WTC11 (cell line): ENCODE measurements at regions not wholly inside any gene's neighbourhood (a gene's known extent, or its start where the extent isn't known, plus 50 kb on each side); places are given as distances from the start of the nearest gene placed in this dataset.

Source experiments
- ATAC-seq: fragments of 200-7000 bp; cut with Tn5 transposase; 2 replicates; pipeline ENCODE4 v1.10.0; 2021; ENCODE audit warnings: mild to moderate bottlenecking, moderate library complexity
- CTCF ChIA-PET: fragments of 300-600 bp; sonication (Branson Sonifier 250); formaldehyde crosslinking; loops from one replicate; lab custom pipeline; 2021; ENCODE audit warnings: antibody characterized with exemption; lab: Charles Lee
- POLR2A ChIA-PET: fragments of 350-600 bp; sonication (Branson Sonifier 250); formaldehyde crosslinking; loops from one replicate; lab custom pipeline; 2021; ENCODE audit warnings: antibody characterized with exemption; lab: Charles Lee
- DNase-seq: peaks from one replicate; pipeline ENCODE4 v3.0.0; 2021; ENCODE audit warnings: low spot score
- H3K27ac Mint-ChIP-seq: 2 replicates; pipeline ENCODE4 v1.8.0; 2021; ENCODE audit warnings: mixed read lengths
- H3K27me3 Mint-ChIP-seq: 2 replicates; pipeline ENCODE4 v1.8.0; 2021; ENCODE audit warnings: low read depth, mild to moderate bottlenecking, moderate library complexity, mixed read lengths
- H3K36me3 Mint-ChIP-seq: 2 replicates; pipeline ENCODE4 v1.8.0; 2021; ENCODE audit warnings: mixed read lengths
- H3K4me1 Mint-ChIP-seq: 2 replicates; pipeline ENCODE4 v1.8.0; 2022; ENCODE audit warnings: mixed read lengths
- H3K4me3 Mint-ChIP-seq: 2 replicates; pipeline ENCODE4 v1.8.0; 2021; ENCODE audit warnings: mild to moderate bottlenecking, moderate library complexity, mixed read lengths
- H3K9me3 Mint-ChIP-seq: 2 replicates; pipeline ENCODE4 v1.8.0; 2021; ENCODE audit warnings: mixed read lengths
- AR ChIP-seq: fragments of 250-450 bp; sonication (Bioruptor Pico); IDR thresholded peaks from 2 replicates; pipeline ENCODE4 v1.9.0; 2021; ENCODE audit warnings: mild to moderate bottlenecking
- ATF6 ChIP-seq: sonication (generic); formaldehyde crosslinking; IDR thresholded peaks from 2 replicates; pipeline ENCODE4 v1.8.1; 2023; ENCODE audit warnings: mild to moderate bottlenecking, missing genetic modification reagents
- CBFB ChIP-seq: sonication (generic); formaldehyde crosslinking; IDR thresholded peaks from 2 replicates; pipeline ENCODE4 v1.8.1; 2022; ENCODE audit warnings: mild to moderate bottlenecking, low read depth, missing genetic modification reagents
- CDX4 ChIP-seq: fragments of 250-450 bp; sonication (Bioruptor Pico); IDR thresholded peaks from 2 replicates; pipeline ENCODE4 v1.9.0; 2021; ENCODE audit warnings: moderate library complexity, mild to moderate bottlenecking, inconsistent platforms, borderline replicate concordance
- FOXP1 ChIP-seq: sonication (generic); formaldehyde crosslinking; IDR thresholded peaks from 2 replicates; pipeline ENCODE4 v1.8.0; 2022; ENCODE audit warnings: missing genetic modification reagents, mild to moderate bottlenecking, moderate library complexity, borderline replicate concordance
- FOXP4 ChIP-seq: sonication (generic); formaldehyde crosslinking; IDR thresholded peaks from 2 replicates; pipeline ENCODE4 v1.8.0; 2022; ENCODE audit warnings: mild to moderate bottlenecking, missing genetic modification reagents
- GABPB1 ChIP-seq: sonication (generic); formaldehyde crosslinking; IDR thresholded peaks from 2 replicates; pipeline ENCODE4 v1.8.1; 2023; ENCODE audit warnings: mild to moderate bottlenecking, missing genetic modification reagents
- GTF2I ChIP-seq: fragments of 250-450 bp; sonication (Bioruptor Pico); conservative IDR thresholded peaks from 2 replicates; pipeline ENCODE4 v1.4.0; 2021; ENCODE audit warnings: mild to moderate bottlenecking
- IRF2 ChIP-seq: sonication (generic); formaldehyde crosslinking; IDR thresholded peaks from 2 replicates; pipeline ENCODE4 v1.8.0; 2022; ENCODE audit warnings: low read depth, missing genetic modification reagents, borderline replicate concordance
- KAT7 ChIP-seq: sonication (generic); formaldehyde crosslinking; IDR thresholded peaks from 2 replicates; pipeline ENCODE4 v1.8.1; 2023; ENCODE audit warnings: missing genetic modification reagents, mild to moderate bottlenecking, borderline replicate concordance
- MAX ChIP-seq: sonication (generic); formaldehyde crosslinking; IDR thresholded peaks from 2 replicates; pipeline ENCODE4 v1.8.0; 2022; ENCODE audit warnings: mild to moderate bottlenecking, missing genetic modification reagents
- MXD4 ChIP-seq: fragments of 250-450 bp; sonication (Bioruptor Pico); IDR thresholded peaks from 2 replicates; pipeline ENCODE4 v1.8.0; 2021; ENCODE audit warnings: mild to moderate bottlenecking, moderate library complexity, borderline replicate concordance
- NFATC4 ChIP-seq: fragments of 250-450 bp; sonication (Bioruptor Pico); IDR thresholded peaks from 2 replicates; pipeline ENCODE4 v1.9.0; 2021; ENCODE audit warnings: mild to moderate bottlenecking
- PREB ChIP-seq: sonication (generic); formaldehyde crosslinking; IDR thresholded peaks from 2 replicates; pipeline ENCODE4 v1.8.1; 2022; ENCODE audit warnings: mild to moderate bottlenecking, missing genetic modification reagents, moderate library complexity, borderline replicate concordance
- SMAD4 ChIP-seq: sonication (generic); formaldehyde crosslinking; IDR thresholded peaks from 2 replicates; pipeline ENCODE4 v1.8.0; 2022; ENCODE audit warnings: mild to moderate bottlenecking, missing genetic modification reagents
- TP53 ChIP-seq: sonication (generic); formaldehyde crosslinking; IDR thresholded peaks from 2 replicates; pipeline ENCODE4 v1.8.1; 2023; ENCODE audit warnings: mild to moderate bottlenecking, missing genetic modification reagents
- ZBTB21 ChIP-seq: sonication (generic); formaldehyde crosslinking; IDR thresholded peaks from 2 replicates; pipeline ENCODE4 v1.8.1; 2023; ENCODE audit warnings: mild to moderate bottlenecking, missing genetic modification reagents, borderline replicate concordance
- ZNF138 ChIP-seq: sonication (generic); formaldehyde crosslinking; conservative IDR thresholded peaks from 2 replicates; pipeline ENCODE4 v1.8.1; 2022; ENCODE audit warnings: mild to moderate bottlenecking, moderate library complexity, missing genetic modification reagents
- ZNF263 ChIP-seq: sonication (generic); formaldehyde crosslinking; IDR thresholded peaks from 2 replicates; pipeline ENCODE4 v1.8.1; 2022; ENCODE audit warnings: low read depth, mild to moderate bottlenecking, moderate library complexity, missing genetic modification reagents
- ZNF281 ChIP-seq: sonication (generic); formaldehyde crosslinking; IDR thresholded peaks from 2 replicates; pipeline ENCODE4 v1.8.0; 2023; ENCODE audit warnings: mild to moderate bottlenecking, missing genetic modification reagents
- ZNF425 ChIP-seq: fragments of 250-450 bp; sonication (Bioruptor Pico); conservative IDR thresholded peaks from 2 replicates; pipeline ENCODE4 v1.9.0; 2021; ENCODE audit warnings: mild to moderate bottlenecking
- ZNF671 ChIP-seq: fragments of 250-450 bp; sonication (Bioruptor Pico); IDR thresholded peaks from 2 replicates; pipeline ENCODE4 v1.8.0; 2021; ENCODE audit warnings: mild to moderate bottlenecking

GRCh38 chr1:228804173-228804572 lies 68.9 kb downstream of the RHOU start:
- ATAC-seq (no peak), DNase-seq (no peak)
- no peaks in the 10 kb centered on the region; the same call in 1 of the 2 replicates for H3K27me3 Mint-ChIP-seq
- peaks cover 27% of the 10 kb centered on the region for H3K4me1 Mint-ChIP-seq
- H3K36me3 Mint-ChIP-seq: no peaks in the 10 kb centered on the region
- TF ChIP-seq NFATC4 (CRISPR knock-in tag): no peak
- TF ChIP-seq ZNF425: no peak
- no peak for TF ChIP-seq FOXP4
- no peak for TF ChIP-seq ATF6 (CRISPR knock-in tag)
- TF ChIP-seq ZNF138 (CRISPR knock-in tag): no peak
- TF ChIP-seq CBFB: no peak
- no peak for TF ChIP-seq GTF2I (CRISPR knock-in tag)
- no peak for TF ChIP-seq CDX4 (CRISPR knock-in tag)
- no peak for TF ChIP-seq ZNF671 (CRISPR knock-in tag)
- TF ChIP-seq PREB: no peak
- no peak for TF ChIP-seq MXD4 (CRISPR knock-in tag)
- TF ChIP-seq ZNF263 (CRISPR knock-in tag): no peak
- no peak for TF ChIP-seq ZBTB21 (CRISPR knock-in tag)
- no peak for TF ChIP-seq IRF2 (CRISPR knock-in tag)
- TF ChIP-seq FOXP1: no peak
- no peak for TF ChIP-seq MAX (CRISPR knock-in tag)
- no peak for TF ChIP-seq KAT7
- ChIA-PET CTCF (no interaction called here), POLR2A (no interaction called here)
- H3K9me3 Mint-ChIP-seq: peaks cover 15% of the 10 kb centered on the region
- no peak overlapping the region for H3K27ac Mint-ChIP-seq
- H3K4me3 Mint-ChIP-seq: no peak overlapping the region

GRCh38 chr1:228804640-228805413 lies 69.5 kb downstream of the RHOU start:
- Mint-ChIP-seq H3K27ac (peak overlapping the region; percentile 86), H3K4me1 (peaks cover 33% of the 10 kb centered on the region), H3K36me3 (no peaks in the 10 kb centered on the region), H3K27me3 (no peaks in the 10 kb centered on the region; the same call in 1 of the 2 replicates), H3K9me3 (peaks cover 15% of the 10 kb centered on the region), H3K4me3 (no peak overlapping the region; the same call in 1 of the 2 replicates)
- ATAC-seq (peak; percentile 74), DNase-seq (no peak)
- POLR2A ChIA-PET: no interaction called here
- CTCF ChIA-PET: no interaction called here
- no peak for TF ChIP-seq GABPB1 (CRISPR knock-in tag)
- no peak for TF ChIP-seq TP53 (CRISPR knock-in tag)
- no peak for TF ChIP-seq AR (CRISPR knock-in tag)
- TF ChIP-seq SMAD4 (CRISPR knock-in tag): no peak
- TF ChIP-seq ZNF281 (CRISPR knock-in tag): no peak
